HepG2 (cell line): ENCODE measurements at regions not wholly inside any gene's neighbourhood (a gene's known extent, or its start where the extent isn't known, plus 50 kb on each side); places are given as distances from the start of the nearest gene placed in this dataset.

ENCODE experiments used
- ATAC-seq: fragments of 200-7000 bp; cut with Tn5 transposase; 3 replicates; pipeline ENCODE4 v1.9.1; 2020; ENCODE audit warnings: mild to moderate bottlenecking, moderate library complexity
- BruUV-seq: library from RNA; stranded (reverse); fragments of 400-500 nt; replicated peaks from 2 replicates; lab custom pipeline; 2021; lab: Mats Ljungman, UMichigan
- CTCF ChIA-PET: fragments of 300-600 bp; formaldehyde crosslinking; extraction: SDS; loops from one replicate; lab custom pipeline; 2021; ENCODE audit warnings: low total read pairs, inconsistent platforms, low intra/inter-chr PET ratio; lab: Yijun Ruan, JAX
- POLR2A ChIA-PET: fragments of 350-600 bp; sonication (Branson Sonifier 250); formaldehyde crosslinking; loops from one replicate; lab custom pipeline; 2020; ENCODE audit warnings: antibody characterized with exemption, inconsistent platforms; lab: Yijun Ruan, JAX
- DNase-seq: peaks from one replicate; pipeline ENCODE4 v3.0.0-alpha.2; 2015; ENCODE audit warnings: low spot score
- FAIRE-seq: peaks from 3 replicates; lab custom pipeline; 2011; peaks lifted over from hg19 to GRCh38; lab: Jason Lieb, UNC
- H2AFZ ChIP-seq: one replicate; pipeline ENCODE4 v1.6.1; 2011; ENCODE audit warnings: low read length, inconsistent platforms
- H3K27ac ChIP-seq: fragments of 300-600 bp; 3 replicates; pipeline ENCODE4 v1.8.0; 2011; ENCODE audit warnings: mixed run types, mild to moderate bottlenecking, mixed read lengths, low read length, inconsistent platforms; ENCODE audit not compliant: insufficient read depth; ENCODE audit errors: extremely low read length
- H3K27me3 ChIP-seq, 2 experiments: fragments of 200-600 bp in 1 of 2; 2 replicates in 1 of 2; 3 replicates in 1 of 2; pipeline versions ENCODE4 v1.6.0 to v1.8.0; 2011; ENCODE audit warnings: low read length in 2 of 2, mild to moderate bottlenecking in 2 of 2, moderate library complexity in 2 of 2, inconsistent platforms in 1 of 2; ENCODE audit not compliant: insufficient read depth in 2 of 2, control insufficient read depth in 1 of 2
- H3K36me3 ChIP-seq, 2 experiments: fragments of 200-600 bp in 1 of 2; replicated peaks in 1 of 2; 2 replicates in 1 of 2; 3 replicates in 1 of 2; pipeline versions ENCODE4 v1.5.1 to v1.8.0; 2011; ENCODE audit warnings: low read length in 2 of 2, inconsistent platforms in 1 of 2; ENCODE audit not compliant: insufficient read depth in 2 of 2, control insufficient read depth in 1 of 2
- H3K4me1 ChIP-seq: 2 replicates; pipeline ENCODE4 v1.5.1; 2012; ENCODE audit warnings: low read length, inconsistent platforms; ENCODE audit not compliant: insufficient read depth
- H3K4me2 ChIP-seq: 2 replicates; pipeline ENCODE4 v1.6.0; 2011; ENCODE audit warnings: low read depth, low read length, inconsistent platforms
- H3K4me3 ChIP-seq, 3 experiments: fragments of 200-600 bp in 1 of 3; sonication (generic), shearing (Covaris generic) in 1 of 3; replicated peaks in 1 of 3; 2 replicates each; pipeline ENCODE4 v1.5.1; 2011 to 2016; ENCODE audit warnings: low read length in 3 of 3, inconsistent platforms in 2 of 3, low read depth in 2 of 3, mild to moderate bottlenecking in 2 of 3, control low read depth in 1 of 3, mixed read lengths in 1 of 3; ENCODE audit not compliant: insufficient read depth in 1 of 3
- H3K79me2 ChIP-seq: one replicate; pipeline ENCODE4 v1.6.1; 2011; ENCODE audit warnings: low read length, inconsistent platforms; ENCODE audit not compliant: insufficient read depth
- H3K9ac ChIP-seq: 2 replicates; pipeline ENCODE4 v1.6.0; 2011; ENCODE audit warnings: mild to moderate bottlenecking, low read depth, low read length, inconsistent platforms; ENCODE audit not compliant: insufficient read depth
- H3K9me3 ChIP-seq: 2 replicates; pipeline ENCODE4 v1.5.1; 2012; ENCODE audit warnings: mild to moderate bottlenecking, low read length
- H4K20me1 ChIP-seq: 2 replicates; pipeline ENCODE4 v1.6.0; 2011; ENCODE audit warnings: inconsistent platforms, mild to moderate bottlenecking, low read length, moderate library complexity; ENCODE audit not compliant: insufficient read depth
- ATF7 ChIP-seq, 2 experiments: fragments of 450-650 bp in 1 of 2; sonication (generic) in 1 of 2; formaldehyde crosslinking in 1 of 2; IDR thresholded peaks; 2 replicates each; pipeline versions ENCODE4 v1.4.0 to v1.6.1; 2016 to 2020; ENCODE audit warnings: antibody characterized with exemption in 1 of 2, mild to moderate bottlenecking in 1 of 2, missing genetic modification reagents in 1 of 2
- DNMT1 ChIP-seq: sonication (generic); formaldehyde crosslinking; IDR thresholded peaks from 2 replicates; pipeline ENCODE4 v1.5.1; 2020; ENCODE audit warnings: mild to moderate bottlenecking, missing genetic modification reagents
- HDAC6 ChIP-seq: fragments of 200-600 bp; sonication (generic); IDR thresholded peaks from 2 replicates; pipeline ENCODE4 v1.7.0; 2017; ENCODE audit warnings: mild to moderate bottlenecking, antibody characterized with exemption, low read length, low read depth
- HNRNPL ChIP-seq: fragments of 200-400 bp; formaldehyde crosslinking; IDR thresholded peaks from 2 replicates; pipeline ENCODE4 v1.6.1; 2017; ENCODE audit warnings: mild to moderate bottlenecking, low read depth, low read length
- HOMEZ ChIP-seq: IDR thresholded peaks from 2 replicates; pipeline ENCODE4 v1.6.1; 2016; ENCODE audit warnings: low read depth
- NFE2L1 ChIP-seq: sonication (generic); formaldehyde crosslinking; IDR thresholded peaks from 2 replicates; pipeline ENCODE4 v1.4.0; 2020; ENCODE audit warnings: missing genetic modification reagents, mild to moderate bottlenecking, borderline replicate concordance
- PHF21A ChIP-seq: sonication (generic); formaldehyde crosslinking; IDR thresholded peaks from 2 replicates; pipeline ENCODE4 v1.5.0; 2020; ENCODE audit warnings: mild to moderate bottlenecking, missing genetic modification reagents
- ZFP41 ChIP-seq: sonication (generic); formaldehyde crosslinking; IDR thresholded peaks from 2 replicates; pipeline ENCODE4 v1.4.0; 2020; ENCODE audit warnings: mild to moderate bottlenecking, missing genetic modification reagents, borderline replicate concordance
- WGBS: methylation state at CpG from one replicate; pipeline ENCODE4 v1.1.6; 2017; ENCODE audit warnings: low lambda C conversion rate; 5-methylcytosine and 5-hydroxymethylcytosine counted together
- in situ Hi-C: cut with HindIII; loops from 2 replicates; pipeline ENCODE4 v1.10.0; 2017; ENCODE audit warnings: low pct_unique_long_range_greater_than_20kb; ENCODE audit not compliant: extremely low pct_ligation_motif_present
- intact Hi-C: fragments of 100-400 bp; cut with micrococcal nuclease; formaldehyde crosslinking; loops from one replicate; pipeline ENCODE4 v1.10.0; 2022; ENCODE audit not compliant: unreplicated experiment
- TF ChIP-seq, protein P1 (sequence below): sonication (generic); formaldehyde crosslinking; IDR thresholded peaks from 2 replicates; pipeline ENCODE4 v1.4.0; 2020; ENCODE audit warnings: missing genetic modification reagents
- TF ChIP-seq, protein P2 (sequence below): sonication (generic); formaldehyde crosslinking; IDR thresholded peaks from 2 replicates; pipeline ENCODE4 v1.4.0; 2020; ENCODE audit warnings: missing genetic modification reagents, borderline replicate concordance
- TF ChIP-seq, protein P3 (sequence below): sonication (generic); formaldehyde crosslinking; conservative IDR thresholded peaks from 2 replicates; pipeline ENCODE4 v1.8.0; 2022; ENCODE audit warnings: missing genetic modification reagents
- TF ChIP-seq, protein P4 (sequence below): sonication (generic); formaldehyde crosslinking; conservative IDR thresholded peaks from 2 replicates; pipeline ENCODE4 v1.8.1; 2023; ENCODE audit warnings: missing genetic modification reagents

DNA sequence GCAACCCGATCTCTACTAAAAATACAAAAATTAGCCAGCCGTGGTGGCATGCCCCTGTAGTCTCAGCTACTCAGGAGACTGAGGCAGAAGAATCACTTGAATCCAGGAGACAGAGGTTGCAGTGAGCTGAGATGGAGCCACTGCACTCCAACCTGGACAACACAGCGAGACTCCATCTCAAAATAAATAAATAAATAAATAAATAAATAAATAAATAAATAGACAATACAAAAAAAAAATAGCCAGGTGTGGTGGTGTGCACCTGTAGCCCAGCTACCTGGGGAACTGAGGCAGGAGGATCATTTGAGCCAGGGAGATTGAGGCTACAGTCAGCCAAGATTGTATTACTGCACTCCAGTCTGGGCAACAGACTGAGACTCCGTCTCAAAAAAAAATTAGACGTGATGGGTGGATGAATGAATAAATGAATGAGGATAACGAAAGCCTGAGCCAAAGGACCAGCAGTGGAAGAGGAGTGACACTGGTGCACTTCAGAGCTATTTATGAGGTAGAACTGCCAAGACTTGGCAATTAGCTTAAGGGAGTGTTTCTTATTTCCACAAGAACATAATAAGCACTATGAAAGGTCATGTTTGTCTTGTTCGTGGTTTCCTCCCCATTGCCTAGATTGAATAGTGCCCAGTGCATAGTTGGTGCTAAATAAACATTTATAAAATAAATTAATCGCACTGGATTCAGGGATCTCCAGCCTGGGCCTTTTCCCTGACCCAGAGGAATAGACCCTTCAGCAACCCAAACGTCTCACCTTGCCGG, 232.2 kb downstream of the IDS start (continued):
- TF ChIP-seq HOMEZ (CRISPR knock-in tag) (no peak), ZFP41 (CRISPR knock-in tag) (no peak)
- TF ChIP-seq, protein P1, sequence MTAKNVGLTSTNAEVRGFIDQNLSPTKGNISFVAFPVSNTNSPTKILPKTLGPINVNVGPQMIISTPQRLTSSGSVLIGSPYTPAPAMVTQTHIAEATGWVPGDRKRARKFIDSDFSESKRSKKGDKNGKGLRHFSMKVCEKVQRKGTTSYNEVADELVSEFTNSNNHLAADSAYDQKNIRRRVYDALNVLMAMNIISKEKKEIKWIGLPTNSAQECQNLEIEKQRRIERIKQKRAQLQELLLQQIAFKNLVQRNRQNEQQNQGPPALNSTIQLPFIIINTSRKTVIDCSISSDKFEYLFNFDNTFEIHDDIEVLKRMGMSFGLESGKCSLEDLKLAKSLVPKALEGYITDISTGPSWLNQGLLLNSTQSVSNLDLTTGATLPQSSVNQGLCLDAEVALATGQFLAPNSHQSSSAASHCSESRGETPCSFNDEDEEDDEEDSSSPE (CRISPR knock-in tag): no peak

DNA sequence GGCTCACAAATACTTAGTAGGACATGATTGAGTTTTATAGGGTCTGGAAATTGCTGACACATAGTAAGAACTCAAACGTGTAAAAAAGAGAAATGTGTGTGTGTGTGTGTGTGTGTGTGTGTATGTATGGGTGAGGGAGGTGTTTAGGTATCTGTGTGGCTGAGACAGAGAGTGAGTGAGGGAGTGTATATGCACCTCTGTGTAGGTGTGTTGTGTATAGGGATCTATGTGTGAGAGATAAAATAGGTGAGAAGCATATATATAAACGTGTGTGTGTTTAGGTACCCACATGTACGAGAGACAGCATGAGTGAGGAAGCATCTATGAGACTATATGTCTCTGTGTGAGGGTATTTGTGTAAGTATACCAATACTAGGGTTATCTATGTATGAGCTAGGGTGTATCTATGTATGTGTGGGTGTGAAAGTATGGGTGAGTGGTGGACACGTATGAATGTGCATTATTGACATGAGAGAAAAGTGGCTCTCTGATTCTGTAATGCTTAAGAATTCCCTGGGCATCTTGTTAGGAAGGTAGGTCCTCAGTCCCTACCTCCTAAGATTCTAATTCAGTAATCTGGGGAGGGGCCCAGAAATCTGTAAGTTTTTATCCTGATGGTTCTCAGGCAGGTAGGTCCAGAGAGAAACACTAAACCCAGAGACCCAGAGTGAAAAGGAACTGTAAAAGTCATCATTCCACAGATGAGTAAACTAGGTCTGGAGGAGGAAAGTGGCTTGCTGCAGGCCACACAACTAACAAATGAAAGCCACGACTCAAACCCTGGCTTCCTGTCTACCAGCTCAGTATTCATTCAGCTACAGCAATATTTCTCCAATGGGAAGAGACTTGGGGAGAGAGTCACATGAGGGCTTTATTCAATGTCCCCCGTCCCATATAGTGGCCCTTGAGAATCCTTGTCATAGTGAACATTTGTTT, 237.0 kb downstream of the IDS start:
- no peaks in the 10 kb centered on the region for H3K27me3 ChIP-seq
- no peak overlapping the region for H2AFZ ChIP-seq
- ChIA-PET CTCF (no interaction called here), POLR2A (no interaction called here)
- H3K4me2 ChIP-seq: no peak overlapping the region
- H3K4me1 ChIP-seq: no peaks in the 10 kb centered on the region
- no peaks in the 10 kb centered on the region for H3K36me3 ChIP-seq
- no peak overlapping the region for H3K27ac ChIP-seq
- DNase-seq: no peak
- in situ Hi-C loops (no loop called here), intact Hi-C loops (no loop called here)
- no peak overlapping the region for H3K4me3 ChIP-seq
- no TSS peak for BruUV-seq
- no peaks in the 10 kb centered on the region for H3K9me3 ChIP-seq
- no peak overlapping the region for H3K9ac ChIP-seq
- no peaks in the 10 kb centered on the region for H4K20me1 ChIP-seq
- 2% methylated on average over 5 of the region's 6 CpGs for WGBS
- no peak for ATAC-seq
- no peaks in the 10 kb centered on the region for H3K79me2 ChIP-seq
- no peak for FAIRE-seq
- TF ChIP-seq DNMT1: no peak
- no peak for TF ChIP-seq ATF7 (IDR thresholded peaks at IDR 0.05)
- no peak for TF ChIP-seq ATF7 (CRISPR knock-in tag; IDR thresholded peaks at IDR 0.05)
- TF ChIP-seq, protein P2, sequence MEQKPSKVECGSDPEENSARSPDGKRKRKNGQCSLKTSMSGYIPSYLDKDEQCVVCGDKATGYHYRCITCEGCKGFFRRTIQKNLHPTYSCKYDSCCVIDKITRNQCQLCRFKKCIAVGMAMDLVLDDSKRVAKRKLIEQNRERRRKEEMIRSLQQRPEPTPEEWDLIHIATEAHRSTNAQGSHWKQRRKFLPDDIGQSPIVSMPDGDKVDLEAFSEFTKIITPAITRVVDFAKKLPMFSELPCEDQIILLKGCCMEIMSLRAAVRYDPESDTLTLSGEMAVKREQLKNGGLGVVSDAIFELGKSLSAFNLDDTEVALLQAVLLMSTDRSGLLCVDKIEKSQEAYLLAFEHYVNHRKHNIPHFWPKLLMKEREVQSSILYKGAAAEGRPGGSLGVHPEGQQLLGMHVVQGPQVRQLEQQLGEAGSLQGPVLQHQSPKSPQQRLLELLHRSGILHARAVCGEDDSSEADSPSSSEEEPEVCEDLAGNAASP (CRISPR knock-in tag): no peak
- no peak for TF ChIP-seq HDAC6
- no peak for TF ChIP-seq PHF21A (CRISPR knock-in tag)
- TF ChIP-seq, protein P3, sequence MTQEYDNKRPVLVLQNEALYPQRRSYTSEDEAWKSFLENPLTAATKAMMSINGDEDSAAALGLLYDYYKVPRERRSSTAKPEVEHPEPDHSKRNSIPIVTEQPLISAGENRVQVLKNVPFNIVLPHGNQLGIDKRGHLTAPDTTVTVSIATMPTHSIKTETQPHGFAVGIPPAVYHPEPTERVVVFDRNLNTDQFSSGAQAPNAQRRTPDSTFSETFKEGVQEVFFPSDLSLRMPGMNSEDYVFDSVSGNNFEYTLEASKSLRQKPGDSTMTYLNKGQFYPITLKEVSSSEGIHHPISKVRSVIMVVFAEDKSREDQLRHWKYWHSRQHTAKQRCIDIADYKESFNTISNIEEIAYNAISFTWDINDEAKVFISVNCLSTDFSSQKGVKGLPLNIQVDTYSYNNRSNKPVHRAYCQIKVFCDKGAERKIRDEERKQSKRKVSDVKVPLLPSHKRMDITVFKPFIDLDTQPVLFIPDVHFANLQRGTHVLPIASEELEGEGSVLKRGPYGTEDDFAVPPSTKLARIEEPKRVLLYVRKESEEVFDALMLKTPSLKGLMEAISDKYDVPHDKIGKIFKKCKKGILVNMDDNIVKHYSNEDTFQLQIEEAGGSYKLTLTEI (CRISPR knock-in tag): no peak
- no peak for TF ChIP-seq HNRNPL
- TF ChIP-seq NFE2L1 (CRISPR knock-in tag): no peak
- TF ChIP-seq, protein P4, sequence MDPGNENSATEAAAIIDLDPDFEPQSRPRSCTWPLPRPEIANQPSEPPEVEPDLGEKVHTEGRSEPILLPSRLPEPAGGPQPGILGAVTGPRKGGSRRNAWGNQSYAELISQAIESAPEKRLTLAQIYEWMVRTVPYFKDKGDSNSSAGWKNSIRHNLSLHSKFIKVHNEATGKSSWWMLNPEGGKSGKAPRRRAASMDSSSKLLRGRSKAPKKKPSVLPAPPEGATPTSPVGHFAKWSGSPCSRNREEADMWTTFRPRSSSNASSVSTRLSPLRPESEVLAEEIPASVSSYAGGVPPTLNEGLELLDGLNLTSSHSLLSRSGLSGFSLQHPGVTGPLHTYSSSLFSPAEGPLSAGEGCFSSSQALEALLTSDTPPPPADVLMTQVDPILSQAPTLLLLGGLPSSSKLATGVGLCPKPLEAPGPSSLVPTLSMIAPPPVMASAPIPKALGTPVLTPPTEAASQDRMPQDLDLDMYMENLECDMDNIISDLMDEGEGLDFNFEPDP (CRISPR knock-in tag): no peak
